Body of pancreas (tissue), 4 donors: ENCODE measurements at regions not wholly inside any gene's neighbourhood (a gene's known extent, or its start where the extent isn't known, plus 50 kb on each side); places are given as distances from the start of the nearest gene placed in this dataset.
"Not testable (repeated sequence)": the region's sequence is repeated elsewhere in the genome, so short reads cannot be mapped to it uniquely, and the experiment has no call there.

ENCODE experiments used
- ATAC-seq: fragments of 150-250 bp; one replicate; pipeline ENCODE4 v1.9.1; 2016
- DNase-seq, 4 donors: peaks; one replicate each; pipeline ENCODE4 v3.0.0-alpha.2; 2019
- H3K27ac ChIP-seq, 4 donors: fragments of 200-600 bp; sonication (generic); 1 replicate in 3 of 4; 2 replicates in 1 of 4; pipeline versions ENCODE4 v1.5.1 to v1.6.1; 2016 to 2019; ENCODE audit warnings: mild to moderate bottlenecking in 1 of 4, mixed read lengths in 1 of 4, moderate library complexity in 1 of 4
- H3K27me3 ChIP-seq, 2 donors: fragments of 200-600 bp; sonication (generic); one replicate each; pipeline ENCODE4 v1.6.0; 2016; ENCODE audit warnings: mild to moderate bottlenecking in 1 of 2
- H3K36me3 ChIP-seq, 2 donors: fragments of 200-600 bp; sonication (generic); replicated peaks in 1 of 2; 2 replicates each; pipeline ENCODE4 v1.5.1; 2016; ENCODE audit warnings: low read depth in 2 of 2; ENCODE audit not compliant: insufficient read depth in 1 of 2
- H3K4me1 ChIP-seq: fragments of 200-600 bp; sonication (generic); one replicate; pipeline ENCODE4 v1.6.0; 2016
- H3K4me3 ChIP-seq, 2 donors: fragments of 200-600 bp; sonication (generic); 1 replicate in 1 of 2; 2 replicates in 1 of 2; pipeline ENCODE4 v1.5.1; 2016 to 2019
- H3K9me3 ChIP-seq, 3 donors: fragments of 200-600 bp; sonication (generic); 1 replicate in 2 of 3; 2 replicates in 1 of 3; pipeline ENCODE4 v1.5.1; 2016
- CTCF ChIP-seq, 7 experiments: fragments of 450-650 bp in 4 of 7; fragments of 200-600 bp in 3 of 7; sonication (generic) in 3 of 7; IDR thresholded peaks; one replicate each; pipeline ENCODE4 v1.5.1; 2016 to 2019; ENCODE audit warnings: antibody characterized with exemption in 7 of 7
- POLR2A ChIP-seq, 3 donors: fragments of 450-650 bp; IDR thresholded peaks; one replicate each; pipeline ENCODE4 v1.6.1; 2016; ENCODE audit warnings: antibody characterized with exemption in 3 of 3, mild to moderate bottlenecking in 2 of 3
- WGBS, 2 donors: methylation state at CpG; one replicate each; pipeline ENCODE4 v1.1.5; 2017; 5-methylcytosine and 5-hydroxymethylcytosine counted together
- intact Hi-C: fragments of 100-400 bp; cut with DNase I; formaldehyde crosslinking; loops from one replicate; pipeline ENCODE4 v1.15.1; 2023

- 66 to 78% methylated on average over 7 of the region's 7 CpGs for WGBS, 2 donors
- no peaks in the 10 kb centered on the region for H3K9me3 ChIP-seq
- ATAC-seq (no peak), DNase-seq (no peak)
- H3K36me3 ChIP-seq: no peaks in the 10 kb centered on the region
- intact Hi-C loops: no loop called here
- no peaks in the 10 kb centered on the region for H3K27me3 ChIP-seq
- no peak overlapping the region for H3K27ac ChIP-seq
- no peaks in the 10 kb centered on the region for H3K4me1 ChIP-seq
- no peak overlapping the region for H3K4me3 ChIP-seq
- TF ChIP-seq CTCF (IDR thresholded peaks at IDR 0.05) (no peak), POLR2A (IDR thresholded peaks at IDR 0.05) (no peak)
These were observed 499.7 kb upstream of the SEMA3D start for GRCh38 chr7:85686401-85687181.

DNA sequence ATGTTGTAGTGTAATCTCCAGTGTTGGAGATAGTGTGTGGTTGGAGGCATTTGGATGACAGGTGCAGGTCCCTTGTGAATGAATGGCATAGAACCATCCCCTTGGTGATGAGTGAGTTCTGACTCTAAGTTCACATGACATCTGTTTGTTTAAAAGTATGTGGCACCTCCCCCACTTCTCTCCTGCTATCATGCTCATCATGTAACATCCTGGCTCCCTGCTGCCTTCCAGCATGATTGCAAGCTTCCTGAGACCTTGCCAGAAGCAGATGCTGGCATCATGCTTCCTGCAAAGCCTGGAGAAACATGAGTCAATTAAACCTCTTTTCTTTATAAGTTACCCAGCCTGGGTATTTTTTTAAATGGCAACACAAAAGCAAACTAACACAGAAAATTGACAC lies 499.0 kb upstream of the SEMA3D start:
- Histone ChIP-seq H3K36me3 (no peaks in the 10 kb centered on the region), H3K4me3 (no peak overlapping the region), H3K27me3 (no peaks in the 10 kb centered on the region), H3K9me3 (no peaks in the 10 kb centered on the region), H3K27ac (no peak overlapping the region), H3K4me1 (no peaks in the 10 kb centered on the region)
- TF ChIP-seq CTCF (IDR thresholded peaks at IDR 0.05) (no peak), POLR2A (IDR thresholded peaks at IDR 0.05) (no peak)
- intact Hi-C loops: no loop called here
- ATAC-seq (no peak), DNase-seq (no peak)

DNA sequence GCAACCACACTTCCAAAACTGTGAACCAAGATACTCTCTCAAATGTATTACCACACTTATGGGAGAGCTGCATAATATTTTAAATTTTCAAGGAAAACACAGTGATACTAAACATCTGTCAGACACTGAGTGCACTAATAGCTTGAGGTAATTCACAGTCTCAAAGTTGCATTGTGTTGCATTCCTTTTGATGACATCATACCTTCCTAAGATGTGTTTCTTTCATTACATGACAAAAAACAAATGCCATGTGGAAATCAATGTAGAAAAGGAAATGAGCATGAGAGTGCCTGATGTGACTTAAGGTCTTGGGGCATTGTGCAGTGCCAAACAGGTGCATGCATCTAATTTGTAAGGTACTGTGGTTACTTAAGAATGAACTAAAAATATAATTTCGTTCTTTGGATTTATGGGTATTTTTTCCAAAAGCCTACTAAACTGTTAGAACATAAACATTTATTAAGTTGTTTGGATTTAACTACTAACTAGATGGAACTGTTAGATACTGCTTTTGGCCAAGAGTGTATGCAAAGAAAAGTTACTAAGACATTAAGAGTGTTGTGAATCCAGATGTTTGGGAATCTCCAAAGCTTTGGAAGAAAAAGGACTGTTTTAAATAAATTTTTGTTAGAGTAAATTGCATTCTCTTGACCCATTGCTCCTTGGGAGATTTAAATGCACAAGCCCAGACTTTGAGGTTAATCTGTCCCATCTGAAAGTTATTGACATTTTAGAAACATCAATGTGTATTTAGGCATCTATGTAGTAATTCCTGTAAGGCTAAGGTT lies 496.2 kb upstream of the SEMA3D start:
- intact Hi-C loops: no loop called here
- H3K27me3 ChIP-seq: no peaks in the 10 kb centered on the region
- no peaks in the 10 kb centered on the region for H3K36me3 ChIP-seq
- H3K9me3 ChIP-seq: no peaks in the 10 kb centered on the region
- no peaks in the 10 kb centered on the region for H3K4me1 ChIP-seq
- H3K27ac ChIP-seq: no peak overlapping the region
- ATAC-seq (no peak), DNase-seq (no peak)
- H3K4me3 ChIP-seq: no peak overlapping the region
- TF ChIP-seq POLR2A (IDR thresholded peaks at IDR 0.05): no peak
- TF ChIP-seq CTCF (IDR thresholded peaks at IDR 0.05): no peak
- WGBS, 2 donors: 39 to 43% methylated on average over 1 of the region's 1 CpG

- no peak overlapping the region for H3K4me3 ChIP-seq
- TF ChIP-seq POLR2A (IDR thresholded peaks at IDR 0.05) (no peak), CTCF (IDR thresholded peaks at IDR 0.05) (no peak)
- no peak overlapping the region for H3K27ac ChIP-seq
- no peak for ATAC-seq
- H3K36me3 ChIP-seq: no peaks in the 10 kb centered on the region
- no peaks in the 10 kb centered on the region for H3K9me3 ChIP-seq
- intact Hi-C loops: no loop called here
- H3K4me1 ChIP-seq: no peaks in the 10 kb centered on the region
- DNase-seq: no peak
- WGBS, 2 donors: 45 to 55% methylated on average over 2 of the region's 2 CpGs
- H3K27me3 ChIP-seq: no peaks in the 10 kb centered on the region
These were observed 494.4 kb upstream of the SEMA3D start for GRCh38 chr7:85681241-85681640.

DNA sequence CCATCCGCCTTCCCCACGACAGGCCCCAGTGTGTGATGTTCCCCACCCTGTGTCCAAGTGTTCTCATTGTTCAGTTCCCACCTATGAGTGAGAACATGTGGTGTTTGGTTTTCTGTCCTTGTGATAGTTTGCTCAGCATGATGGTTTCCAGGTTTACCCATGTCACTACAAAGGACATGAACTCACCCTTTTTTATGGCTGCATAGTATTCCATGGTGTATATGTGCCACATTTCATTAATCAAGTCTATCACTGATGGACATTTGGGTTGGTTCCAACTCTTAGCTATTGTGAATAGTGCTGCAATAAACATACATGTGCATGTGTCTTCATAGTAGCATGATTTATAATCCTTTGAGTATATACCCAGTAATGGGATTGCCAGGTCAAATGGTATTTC lies 488.2 kb upstream of the SEMA3D start:
- H3K9me3 ChIP-seq, H3K4me3 ChIP-seq, ATAC-seq, H3K4me1 ChIP-seq, H3K27ac ChIP-seq, intact Hi-C loops, DNase-seq, H3K36me3 ChIP-seq, H3K27me3 ChIP-seq: not testable (repeated sequence)
- WGBS, 2 donors: 78 to 85% methylated on average over 2 of the region's 2 CpGs
